OCI-LY1 (cell line): ENCODE measurements at regions not wholly inside any gene's neighbourhood (a gene's known extent, or its start where the extent isn't known, plus 50 kb on each side); places are given as distances from the start of the nearest gene placed in this dataset.

ENCODE experiments used
- H2AFZ ChIP-seq: fragments of 200-600 bp; sonication (generic), shearing (Covaris generic); 2 replicates; pipeline ENCODE4 v1.6.0; 2014; ENCODE audit warnings: antibody characterized with exemption, mild to moderate bottlenecking, low read length
- H3F3A ChIP-seq: fragments of 200-600 bp; sonication (generic), shearing (Covaris generic); 2 replicates; pipeline ENCODE4 v1.6.0; 2014; ENCODE audit warnings: mild to moderate bottlenecking, antibody characterized with exemption, low read length, moderate library complexity; ENCODE audit not compliant: insufficient read depth
- H3K27ac ChIP-seq: fragments of 200-600 bp; sonication (generic); 2 replicates; pipeline ENCODE4 v1.5.1; 2014; ENCODE audit warnings: low read length, mixed run types, mild to moderate bottlenecking, low read depth; ENCODE audit not compliant: poor library complexity, severe bottlenecking
- H3K27me3 ChIP-seq: fragments of 200-600 bp; sonication (generic); 2 replicates; pipeline ENCODE4 v1.6.0; 2014; ENCODE audit warnings: antibody characterized with exemption, mild to moderate bottlenecking, low read length, moderate library complexity; ENCODE audit not compliant: insufficient read depth
- H3K36me3 ChIP-seq: fragments of 200-600 bp; sonication (generic); 2 replicates; pipeline ENCODE4 v1.6.1; 2014; ENCODE audit warnings: mild to moderate bottlenecking, antibody characterized with exemption, low read length, moderate library complexity, mixed read lengths; ENCODE audit not compliant: insufficient read depth
- H3K4me1 ChIP-seq: fragments of 200-600 bp; sonication (generic); 2 replicates; pipeline ENCODE4 v1.5.1; 2014; ENCODE audit warnings: mild to moderate bottlenecking, low read length, moderate library complexity; ENCODE audit not compliant: insufficient read depth, severe bottlenecking
- H3K4me2 ChIP-seq: fragments of 200-600 bp; sonication (generic), shearing (Covaris generic); 2 replicates; pipeline ENCODE4 v1.6.1; 2014; ENCODE audit warnings: low read length
- H3K4me3 ChIP-seq: fragments of 200-600 bp; sonication (generic); 2 replicates; pipeline ENCODE4 v1.5.1; 2014; ENCODE audit warnings: low read length, low read depth, mild to moderate bottlenecking, mixed read lengths; ENCODE audit not compliant: poor library complexity, severe bottlenecking
- H3K79me2 ChIP-seq: fragments of 200-600 bp; shearing (Covaris generic); 2 replicates; pipeline ENCODE4 v1.6.1; 2016; ENCODE audit warnings: mixed run types, low read length, mixed read lengths; ENCODE audit not compliant: insufficient read depth
- H3K9ac ChIP-seq: fragments of 200-600 bp; sonication (generic), shearing (Covaris generic); 2 replicates; pipeline ENCODE4 v1.6.1; 2014; ENCODE audit warnings: mild to moderate bottlenecking, low read length, mixed read lengths
- H3K9me2 ChIP-seq: fragments of 200-600 bp; sonication (generic), shearing (Covaris generic); 2 replicates; pipeline ENCODE4 v1.6.1; 2014; ENCODE audit warnings: low read depth, mild to moderate bottlenecking, low read length, mixed read lengths
- H3K9me3 ChIP-seq: fragments of 200-600 bp; shearing (Covaris generic); 2 replicates; pipeline ENCODE4 v1.6.1; 2014; ENCODE audit warnings: low read length, mixed read lengths
- H4K20me1 ChIP-seq: fragments of 200-600 bp; sonication (generic), shearing (Covaris generic); 2 replicates; pipeline ENCODE4 v1.6.0; 2016; ENCODE audit warnings: mild to moderate bottlenecking, low read length; ENCODE audit not compliant: insufficient read depth
- CTCF ChIP-seq: fragments of 200-600 bp; sonication (generic), shearing (Covaris generic); IDR thresholded peaks from 2 replicates; pipeline ENCODE4 v1.5.1; 2017; ENCODE audit warnings: mild to moderate bottlenecking, antibody characterized with exemption, low read length, moderate library complexity, mixed read lengths
- EZH2 ChIP-seq: fragments of 200-600 bp; sonication (generic), shearing (Covaris generic); IDR thresholded peaks from 2 replicates; pipeline ENCODE4 v1.8.0; 2017; ENCODE audit warnings: borderline replicate concordance, mixed run types, mild to moderate bottlenecking, antibody characterized with exemption, low read length, moderate library complexity, mixed read lengths

- H3K36me3 ChIP-seq, result no peaks in the 10 kb centered on the region
- TF ChIP-seq CTCF (no peak), EZH2 (no peak)
- H3F3A ChIP-seq, result no peaks in the 10 kb centered on the region
- no peaks in the 10 kb centered on the region for H3K9me3 ChIP-seq
- no peak overlapping the region for H3K4me2 ChIP-seq
- H3K9me2 ChIP-seq, result no peaks in the 10 kb centered on the region
- no peaks in the 10 kb centered on the region for H4K20me1 ChIP-seq
- H3K79me2 ChIP-seq, result no peaks in the 10 kb centered on the region
- no peak overlapping the region for H3K9ac ChIP-seq
- H3K27me3 ChIP-seq, result no peaks in the 10 kb centered on the region
- no peak overlapping the region for H2AFZ ChIP-seq
- H3K27ac ChIP-seq, result no peak overlapping the region
- H3K4me3 ChIP-seq, result no peak overlapping the region
- no peaks in the 10 kb centered on the region for H3K4me1 ChIP-seq
Observed at GRCh38 chr2:7523481-7524120, 606.4 kb downstream of the RNF144A start.

GRCh38 chr2:7524195-7524594 lies 607.0 kb downstream of the RNF144A start:
- no peak overlapping the region for H3K9ac ChIP-seq
- no peaks in the 10 kb centered on the region for H3K4me1 ChIP-seq
- H2AFZ ChIP-seq, result no peak overlapping the region
- no peaks in the 10 kb centered on the region for H3K9me3 ChIP-seq
- no peaks in the 10 kb centered on the region for H3K36me3 ChIP-seq
- no peaks in the 10 kb centered on the region for H3F3A ChIP-seq
- no peaks in the 10 kb centered on the region for H4K20me1 ChIP-seq
- no peak overlapping the region for H3K27ac ChIP-seq
- H3K79me2 ChIP-seq, result no peaks in the 10 kb centered on the region
- H3K4me3 ChIP-seq, result no peak overlapping the region
- H3K9me2 ChIP-seq, result no peaks in the 10 kb centered on the region
- no peak overlapping the region for H3K4me2 ChIP-seq
- no peaks in the 10 kb centered on the region for H3K27me3 ChIP-seq
- TF ChIP-seq EZH2, result no peak
- no peak for TF ChIP-seq CTCF

GRCh38 chr2:7525746-7526145 lies 608.5 kb downstream of the RNF144A start:
- Histone ChIP-seq H3K4me1 (no peaks in the 10 kb centered on the region), H3K36me3 (no peaks in the 10 kb centered on the region)

More at GRCh38 chr2:7525746-7526145, 608.5 kb downstream of the RNF144A start:
- Histone ChIP-seq H3K27ac (no peak overlapping the region), H3K27me3 (no peaks in the 10 kb centered on the region), H3K4me2 (no peak overlapping the region), H3K9ac (no peak overlapping the region), H2AFZ (no peak overlapping the region), H3F3A (no peaks in the 10 kb centered on the region), H3K79me2 (no peaks in the 10 kb centered on the region), H4K20me1 (no peaks in the 10 kb centered on the region), H3K4me3 (no peak overlapping the region), H3K9me2 (no peaks in the 10 kb centered on the region), H3K9me3 (peaks cover 2% of the 10 kb centered on the region; the same call in 1 of the 2 replicates)
- no peak for TF ChIP-seq EZH2
- no peak for TF ChIP-seq CTCF
